ENCODE measurements at regions not wholly inside any gene's neighbourhood (a gene's known extent, or its start where the extent isn't known, plus 50 kb on each side); places are given as distances from the start of the nearest gene placed in this dataset.

- Histone ChIP-seq H3K27ac (ENCODE audit: low read depth in 2 of 2, low read length in 1 of 2) (no peak overlapping the region), H3K79me2 (ENCODE audit: insufficient read depth) (no peaks in the 10 kb centered on the region), H3K4me2 (no peak overlapping the region), H3K4me3 (ENCODE audit: low read depth in 2 of 2, low read length in 1 of 2) (no peak overlapping the region), H3K36me3 (replicated peaks in 1 of 2; ENCODE audit: control insufficient read depth in 1 of 2, insufficient read depth in 2 of 2, low read length in 1 of 2) (no peaks in the 10 kb centered on the region), H3K9me2 (no peaks in the 10 kb centered on the region), H3F3A (replicated peaks; ENCODE audit: insufficient read depth) (no peaks in the 10 kb centered on the region), H3K9me3 (no peaks in the 10 kb centered on the region), H2AFZ (ENCODE audit: low read depth) (no peak overlapping the region), H3K4me1 (ENCODE audit: control insufficient read depth in 1 of 2, insufficient read depth in 2 of 2, low read depth in 1 of 2, low read length in 1 of 2) (no peaks in the 10 kb centered on the region), H3K9ac (no peak overlapping the region), H4K20me1 (ENCODE audit: insufficient read depth) (no peaks in the 10 kb centered on the region), H3K27me3 (ENCODE audit: insufficient read depth) (no peaks in the 10 kb centered on the region)
- DNase-seq = no peak
- POLR2A ChIA-PET = no interaction called here
- CTCF ChIA-PET = no interaction called here
- no peak for TF ChIP-seq IRF3 (IDR thresholded peaks at IDR 0.05; ENCODE audit: low read depth, low read length)
- no peak for TF ChIP-seq USF1 (IDR thresholded peaks at IDR 0.05; ENCODE audit: borderline replicate concordance, low read depth)
- TF ChIP-seq RXRA (IDR thresholded peaks at IDR 0.05; ENCODE audit: borderline replicate concordance, low read depth) = no peak
- no peak for TF ChIP-seq CHD2 (IDR thresholded peaks at IDR 0.05; ENCODE audit: low read length, partially characterized antibody)
- TF ChIP-seq GATA2 (CRISPR knock-in tag; IDR thresholded peaks at IDR 0.05) = no peak
- TF ChIP-seq, protein P1, sequence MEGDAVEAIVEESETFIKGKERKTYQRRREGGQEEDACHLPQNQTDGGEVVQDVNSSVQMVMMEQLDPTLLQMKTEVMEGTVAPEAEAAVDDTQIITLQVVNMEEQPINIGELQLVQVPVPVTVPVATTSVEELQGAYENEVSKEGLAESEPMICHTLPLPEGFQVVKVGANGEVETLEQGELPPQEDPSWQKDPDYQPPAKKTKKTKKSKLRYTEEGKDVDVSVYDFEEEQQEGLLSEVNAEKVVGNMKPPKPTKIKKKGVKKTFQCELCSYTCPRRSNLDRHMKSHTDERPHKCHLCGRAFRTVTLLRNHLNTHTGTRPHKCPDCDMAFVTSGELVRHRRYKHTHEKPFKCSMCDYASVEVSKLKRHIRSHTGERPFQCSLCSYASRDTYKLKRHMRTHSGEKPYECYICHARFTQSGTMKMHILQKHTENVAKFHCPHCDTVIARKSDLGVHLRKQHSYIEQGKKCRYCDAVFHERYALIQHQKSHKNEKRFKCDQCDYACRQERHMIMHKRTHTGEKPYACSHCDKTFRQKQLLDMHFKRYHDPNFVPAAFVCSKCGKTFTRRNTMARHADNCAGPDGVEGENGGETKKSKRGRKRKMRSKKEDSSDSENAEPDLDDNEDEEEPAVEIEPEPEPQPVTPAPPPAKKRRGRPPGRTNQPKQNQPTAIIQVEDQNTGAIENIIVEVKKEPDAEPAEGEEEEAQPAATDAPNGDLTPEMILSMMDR (IDR thresholded peaks at IDR 0.05) = no peak
- TF ChIP-seq EP300 (IDR thresholded peaks at IDR 0.05; ENCODE audit: borderline replicate concordance in 1 of 2, low read depth in 1 of 2, low read length in 1 of 2) = no peak
- TF ChIP-seq RAD21 (IDR thresholded peaks at IDR 0.05; ENCODE audit: low read length) = no peak
- no peak for TF ChIP-seq NRF1 (IDR thresholded peaks at IDR 0.05; ENCODE audit: low read depth, low read length)
- TF ChIP-seq FOSL2 (IDR thresholded peaks at IDR 0.05; ENCODE audit: borderline replicate concordance, low read depth) = no peak
- no peak for TF ChIP-seq FOXM1 (IDR thresholded peaks at IDR 0.05; ENCODE audit: low read depth)
- no peak for TF ChIP-seq MAX (IDR thresholded peaks at IDR 0.05; ENCODE audit: low read depth)
- TF ChIP-seq, protein P2, sequence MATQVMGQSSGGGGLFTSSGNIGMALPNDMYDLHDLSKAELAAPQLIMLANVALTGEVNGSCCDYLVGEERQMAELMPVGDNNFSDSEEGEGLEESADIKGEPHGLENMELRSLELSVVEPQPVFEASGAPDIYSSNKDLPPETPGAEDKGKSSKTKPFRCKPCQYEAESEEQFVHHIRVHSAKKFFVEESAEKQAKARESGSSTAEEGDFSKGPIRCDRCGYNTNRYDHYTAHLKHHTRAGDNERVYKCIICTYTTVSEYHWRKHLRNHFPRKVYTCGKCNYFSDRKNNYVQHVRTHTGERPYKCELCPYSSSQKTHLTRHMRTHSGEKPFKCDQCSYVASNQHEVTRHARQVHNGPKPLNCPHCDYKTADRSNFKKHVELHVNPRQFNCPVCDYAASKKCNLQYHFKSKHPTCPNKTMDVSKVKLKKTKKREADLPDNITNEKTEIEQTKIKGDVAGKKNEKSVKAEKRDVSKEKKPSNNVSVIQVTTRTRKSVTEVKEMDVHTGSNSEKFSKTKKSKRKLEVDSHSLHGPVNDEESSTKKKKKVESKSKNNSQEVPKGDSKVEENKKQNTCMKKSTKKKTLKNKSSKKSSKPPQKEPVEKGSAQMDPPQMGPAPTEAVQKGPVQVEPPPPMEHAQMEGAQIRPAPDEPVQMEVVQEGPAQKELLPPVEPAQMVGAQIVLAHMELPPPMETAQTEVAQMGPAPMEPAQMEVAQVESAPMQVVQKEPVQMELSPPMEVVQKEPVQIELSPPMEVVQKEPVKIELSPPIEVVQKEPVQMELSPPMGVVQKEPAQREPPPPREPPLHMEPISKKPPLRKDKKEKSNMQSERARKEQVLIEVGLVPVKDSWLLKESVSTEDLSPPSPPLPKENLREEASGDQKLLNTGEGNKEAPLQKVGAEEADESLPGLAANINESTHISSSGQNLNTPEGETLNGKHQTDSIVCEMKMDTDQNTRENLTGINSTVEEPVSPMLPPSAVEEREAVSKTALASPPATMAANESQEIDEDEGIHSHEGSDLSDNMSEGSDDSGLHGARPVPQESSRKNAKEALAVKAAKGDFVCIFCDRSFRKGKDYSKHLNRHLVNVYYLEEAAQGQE (IDR thresholded peaks at IDR 0.05; ENCODE audit: low read depth, low read length) = no peak
- TF ChIP-seq RFX5 (IDR thresholded peaks at IDR 0.05; ENCODE audit: low read length) = no peak
- no peak for TF ChIP-seq TCF12 (IDR thresholded peaks at IDR 0.05)
- no peak for TF ChIP-seq POLR2AphosphoS5 (IDR thresholded peaks at IDR 0.05; ENCODE audit: low read depth, low read length)
- TF ChIP-seq TEAD4 (IDR thresholded peaks at IDR 0.05; ENCODE audit: borderline replicate concordance, insufficient read depth) = no peak
- no peak for TF ChIP-seq ELF1 (IDR thresholded peaks at IDR 0.05)
- no peak for TF ChIP-seq TAF1 (IDR thresholded peaks at IDR 0.05; ENCODE audit: borderline replicate concordance, low read depth, low read length)
- no peak for TF ChIP-seq RCOR1 (IDR thresholded peaks at IDR 0.05; ENCODE audit: low read length)
- WGBS (ENCODE audit: low lambda C conversion rate) = 90% methylated on average over 6 of the region's 6 CpGs
Measured at GRCh38 chr15:91530279-91530678, 323.2 kb upstream of the SLCO3A1 start.
